ENCODE measurements at regions not wholly inside any gene's neighbourhood (a gene's known extent, or its start where the extent isn't known, plus 50 kb on each side); places are given as distances from the start of the nearest gene placed in this dataset.

- TF ChIP-seq, protein P1, sequence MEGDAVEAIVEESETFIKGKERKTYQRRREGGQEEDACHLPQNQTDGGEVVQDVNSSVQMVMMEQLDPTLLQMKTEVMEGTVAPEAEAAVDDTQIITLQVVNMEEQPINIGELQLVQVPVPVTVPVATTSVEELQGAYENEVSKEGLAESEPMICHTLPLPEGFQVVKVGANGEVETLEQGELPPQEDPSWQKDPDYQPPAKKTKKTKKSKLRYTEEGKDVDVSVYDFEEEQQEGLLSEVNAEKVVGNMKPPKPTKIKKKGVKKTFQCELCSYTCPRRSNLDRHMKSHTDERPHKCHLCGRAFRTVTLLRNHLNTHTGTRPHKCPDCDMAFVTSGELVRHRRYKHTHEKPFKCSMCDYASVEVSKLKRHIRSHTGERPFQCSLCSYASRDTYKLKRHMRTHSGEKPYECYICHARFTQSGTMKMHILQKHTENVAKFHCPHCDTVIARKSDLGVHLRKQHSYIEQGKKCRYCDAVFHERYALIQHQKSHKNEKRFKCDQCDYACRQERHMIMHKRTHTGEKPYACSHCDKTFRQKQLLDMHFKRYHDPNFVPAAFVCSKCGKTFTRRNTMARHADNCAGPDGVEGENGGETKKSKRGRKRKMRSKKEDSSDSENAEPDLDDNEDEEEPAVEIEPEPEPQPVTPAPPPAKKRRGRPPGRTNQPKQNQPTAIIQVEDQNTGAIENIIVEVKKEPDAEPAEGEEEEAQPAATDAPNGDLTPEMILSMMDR (IDR thresholded peaks at IDR 0.05), result no peak
- no peak for TF ChIP-seq POLR2A (IDR thresholded peaks at IDR 0.05)
Observed at GRCh38 chr14:51443195-51444018, 203.4 kb downstream of the TMX1 start.

All from heart left ventricle (tissue), 13 donors.